BE2C (cell line): ENCODE measurements at regions not wholly inside any gene's neighbourhood (a gene's known extent, or its start where the extent isn't known, plus 50 kb on each side); places are given as distances from the start of the nearest gene placed in this dataset.
"Not testable (repeated sequence)": the region's sequence is repeated elsewhere in the genome, so short reads cannot be mapped to it uniquely, and the experiment has no call there.

Experiments
- DNase-seq: peaks from one replicate; pipeline ENCODE4 v3.0.0-alpha.2; 2020
- H3K27me3 ChIP-seq: fragments of 250-450 bp; sonication (Bioruptor Pico); 2 replicates; pipeline ENCODE4 v1.5.1; 2020; ENCODE audit warnings: mild to moderate bottlenecking
- H3K36me3 ChIP-seq: fragments of 250-450 bp; sonication (Bioruptor Pico); 2 replicates; pipeline ENCODE4 v1.5.1; 2020; ENCODE audit warnings: mild to moderate bottlenecking
- H3K4me1 ChIP-seq: fragments of 250-450 bp; sonication (Bioruptor Pico); 2 replicates; pipeline ENCODE4 v1.5.1; 2020
- H3K4me3 ChIP-seq: 2 replicates; pipeline ENCODE4 v1.5.1; 2011; ENCODE audit warnings: low read depth, low read length
- H3K9me3 ChIP-seq: fragments of 250-450 bp; sonication (Bioruptor Pico); 2 replicates; pipeline ENCODE4 v1.5.1; 2020
- TF ChIP-seq, protein P1 (sequence below): IDR thresholded peaks from 2 replicates; pipeline ENCODE4 v1.5.1; 2012; ENCODE audit warnings: mild to moderate bottlenecking, low read depth, low read length

DNA sequence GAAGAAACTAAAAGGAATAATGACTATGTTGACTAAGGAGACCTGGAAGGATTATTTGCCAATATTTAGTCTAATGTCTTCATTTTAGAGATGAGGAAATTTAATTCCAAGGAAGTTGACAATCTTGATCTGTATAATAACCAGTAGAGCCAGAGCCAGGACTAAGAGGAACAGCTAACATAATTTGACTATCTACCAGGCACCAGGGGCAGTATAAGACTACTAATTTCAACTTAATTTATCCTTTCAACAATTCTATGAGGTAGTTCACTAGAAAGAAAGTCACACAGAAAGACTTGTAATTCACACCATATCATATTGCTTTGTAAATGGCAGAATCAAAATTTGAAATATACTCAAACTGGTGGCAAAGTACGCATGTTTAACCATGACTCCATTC lies 273.0 kb upstream of the STXBP5 start:
- Histone ChIP-seq H3K4me1 (no peaks in the 10 kb centered on the region), H3K9me3 (no peaks in the 10 kb centered on the region), H3K4me3 (no peak overlapping the region), H3K27me3 (no peaks in the 10 kb centered on the region), H3K36me3 (no peaks in the 10 kb centered on the region)
- TF ChIP-seq, protein P1, sequence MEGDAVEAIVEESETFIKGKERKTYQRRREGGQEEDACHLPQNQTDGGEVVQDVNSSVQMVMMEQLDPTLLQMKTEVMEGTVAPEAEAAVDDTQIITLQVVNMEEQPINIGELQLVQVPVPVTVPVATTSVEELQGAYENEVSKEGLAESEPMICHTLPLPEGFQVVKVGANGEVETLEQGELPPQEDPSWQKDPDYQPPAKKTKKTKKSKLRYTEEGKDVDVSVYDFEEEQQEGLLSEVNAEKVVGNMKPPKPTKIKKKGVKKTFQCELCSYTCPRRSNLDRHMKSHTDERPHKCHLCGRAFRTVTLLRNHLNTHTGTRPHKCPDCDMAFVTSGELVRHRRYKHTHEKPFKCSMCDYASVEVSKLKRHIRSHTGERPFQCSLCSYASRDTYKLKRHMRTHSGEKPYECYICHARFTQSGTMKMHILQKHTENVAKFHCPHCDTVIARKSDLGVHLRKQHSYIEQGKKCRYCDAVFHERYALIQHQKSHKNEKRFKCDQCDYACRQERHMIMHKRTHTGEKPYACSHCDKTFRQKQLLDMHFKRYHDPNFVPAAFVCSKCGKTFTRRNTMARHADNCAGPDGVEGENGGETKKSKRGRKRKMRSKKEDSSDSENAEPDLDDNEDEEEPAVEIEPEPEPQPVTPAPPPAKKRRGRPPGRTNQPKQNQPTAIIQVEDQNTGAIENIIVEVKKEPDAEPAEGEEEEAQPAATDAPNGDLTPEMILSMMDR: 0 out of 2 replicates have a peak, but pooled peaks have one; percentile 5
- no peak for DNase-seq

DNA sequence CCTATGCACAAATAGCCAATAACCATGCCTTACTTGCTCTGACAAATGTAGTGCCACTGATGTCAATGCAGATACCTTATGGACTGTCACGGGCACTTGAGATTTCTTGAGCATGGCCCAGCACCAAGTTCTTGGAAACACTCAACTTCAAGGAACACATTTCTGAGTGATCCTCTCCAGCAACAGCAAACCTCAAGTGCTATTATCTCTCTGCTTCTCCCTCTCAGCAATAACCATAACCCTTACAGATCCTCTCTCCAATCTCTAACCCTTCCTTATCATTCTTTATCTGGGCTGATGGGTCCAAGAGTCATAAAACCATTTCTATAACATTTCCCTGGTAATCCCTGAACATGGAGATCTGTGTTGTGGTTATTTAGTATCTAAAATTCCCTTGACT lies 266.9 kb upstream of the STXBP5 start:
- no peak overlapping the region for H3K4me3 ChIP-seq
- no peaks in the 10 kb centered on the region for H3K4me1 ChIP-seq
- no peak for DNase-seq
- TF ChIP-seq, protein P1: no peak
- H3K36me3 ChIP-seq: no peaks in the 10 kb centered on the region
- no peaks in the 10 kb centered on the region for H3K9me3 ChIP-seq
- no peaks in the 10 kb centered on the region for H3K27me3 ChIP-seq

DNA sequence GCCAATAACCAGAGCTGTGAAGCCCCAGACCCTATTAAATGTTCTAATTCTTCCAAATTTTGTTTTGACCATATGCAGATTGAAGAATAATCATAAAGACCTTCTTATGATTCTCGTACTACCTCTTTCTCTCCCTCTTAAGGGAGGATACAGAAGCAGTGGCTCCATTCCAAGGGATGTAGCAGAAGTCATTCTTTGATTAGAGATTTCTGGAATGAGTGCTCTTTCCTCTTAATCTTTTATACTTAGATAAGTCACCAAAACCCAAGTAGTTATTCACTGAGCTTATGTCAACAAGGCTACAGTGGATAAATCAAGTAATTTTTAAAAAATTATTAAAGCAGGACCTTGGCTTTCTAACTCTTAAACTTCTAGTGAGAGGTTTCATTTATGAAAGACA lies 266.0 kb upstream of the STXBP5 start:
- TF ChIP-seq, protein P1: no peak
- Histone ChIP-seq H3K36me3 (no peaks in the 10 kb centered on the region), H3K27me3 (no peaks in the 10 kb centered on the region), H3K9me3 (no peaks in the 10 kb centered on the region), H3K4me3 (no peak overlapping the region), H3K4me1 (no peaks in the 10 kb centered on the region)
- DNase-seq: no peak

DNA sequence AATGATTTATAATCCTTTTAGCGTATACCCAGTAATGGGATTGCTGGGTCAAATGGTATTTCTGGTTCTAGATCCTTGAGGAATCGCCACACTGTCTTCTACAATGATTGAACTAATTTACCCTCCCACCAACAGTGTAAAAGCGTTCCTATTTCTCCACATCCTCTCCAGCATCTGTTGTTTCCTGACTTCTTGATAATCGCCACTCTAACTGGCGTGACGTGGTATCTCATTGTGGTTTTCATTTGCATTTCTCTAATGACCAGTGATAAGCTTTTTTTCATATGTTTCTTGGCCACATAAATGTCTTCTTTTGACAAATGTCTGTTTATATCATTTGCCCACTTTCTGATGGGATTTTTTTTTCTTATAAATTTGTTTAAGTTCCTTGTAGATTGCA lies 264.8 kb upstream of the STXBP5 start:
- not testable (repeated sequence) for H3K4me1 ChIP-seq, H3K4me3 ChIP-seq, H3K27me3 ChIP-seq, H3K36me3 ChIP-seq, DNase-seq, H3K9me3 ChIP-seq

DNA sequence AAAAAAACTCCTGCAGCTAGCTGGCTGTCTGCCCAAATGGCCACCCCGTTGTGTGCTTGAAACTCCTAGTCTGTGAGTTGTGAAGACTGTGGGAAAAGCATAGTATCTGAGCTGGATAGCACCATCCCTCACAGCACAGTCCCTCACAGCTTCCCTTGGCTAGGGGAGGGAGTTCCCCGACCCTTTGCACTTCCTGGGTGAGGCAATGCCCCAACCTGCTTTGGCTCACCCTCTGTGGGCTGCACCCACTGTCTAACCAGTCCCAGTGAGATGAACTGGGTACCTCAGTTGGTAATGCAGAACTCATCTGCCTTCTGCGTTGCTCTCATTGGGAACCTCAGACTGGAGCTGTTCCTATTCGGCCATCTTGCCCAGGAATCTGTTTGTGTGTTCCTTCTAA lies 260.6 kb upstream of the STXBP5 start:
- TF ChIP-seq, protein P1: no peak
- DNase-seq: no peak
- H3K27me3 ChIP-seq: no peaks in the 10 kb centered on the region
- no peaks in the 10 kb centered on the region for H3K4me1 ChIP-seq
- no peak overlapping the region for H3K4me3 ChIP-seq
- no peaks in the 10 kb centered on the region for H3K36me3 ChIP-seq
- no peaks in the 10 kb centered on the region for H3K9me3 ChIP-seq

DNA sequence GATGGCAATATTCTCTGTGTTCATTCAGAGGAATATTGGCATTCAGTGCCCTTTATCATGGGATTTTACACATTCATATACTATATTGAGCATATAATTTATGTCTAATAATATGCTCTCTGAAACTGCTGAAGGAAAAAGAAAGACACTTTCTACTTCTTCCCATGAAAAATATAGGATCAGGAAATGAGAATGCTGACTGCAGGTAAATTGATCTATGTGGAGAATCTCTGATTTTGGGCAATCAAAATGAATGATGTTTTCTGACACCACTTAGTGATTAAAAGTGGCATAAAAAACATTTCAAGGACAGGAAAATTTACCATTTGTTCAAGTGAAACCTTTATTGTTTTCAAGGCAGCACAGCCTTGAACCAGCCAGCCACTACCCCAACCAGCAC lies 260.1 kb upstream of the STXBP5 start:
- no peaks in the 10 kb centered on the region for H3K36me3 ChIP-seq

More for the DNA sequence above, 260.1 kb upstream of the STXBP5 start:
- TF ChIP-seq, protein P1: no peak
- Histone ChIP-seq H3K27me3 (no peaks in the 10 kb centered on the region), H3K9me3 (no peaks in the 10 kb centered on the region), H3K4me3 (no peak overlapping the region), H3K4me1 (no peaks in the 10 kb centered on the region)
- no peak for DNase-seq
